NCI-H446 (cell line): ENCODE measurements at regions not wholly inside any gene's neighbourhood (a gene's known extent, or its start where the extent isn't known, plus 50 kb on each side); places are given as distances from the start of the nearest gene placed in this dataset.

Source experiments
- DNase-seq, 2 experiments: peaks; one replicate each; lab custom pipeline; 2025; lab: John Stamatoyannopoulos, UW

DNA sequence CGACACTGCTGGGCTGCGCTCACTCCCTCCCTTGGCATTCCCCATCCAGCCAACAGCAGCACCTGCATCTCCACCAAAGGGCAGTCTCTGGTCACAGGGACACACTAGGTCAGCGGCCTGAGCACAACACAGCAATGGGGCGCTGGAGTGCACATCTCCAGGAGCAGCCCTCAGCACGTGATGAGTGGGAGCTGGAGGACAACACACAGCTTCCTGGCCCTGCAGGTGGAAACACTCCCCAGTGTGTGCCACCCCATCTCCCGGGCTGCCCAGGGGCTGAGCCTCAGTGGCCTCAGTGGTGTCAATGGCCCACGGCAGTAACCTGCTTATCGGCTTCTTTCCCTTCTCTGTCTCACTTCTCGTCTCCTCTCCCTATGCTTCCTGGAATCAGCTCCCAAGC lies 96.8 kb upstream of the VSTM2B start:
- no peak for DNase-seq

DNA sequence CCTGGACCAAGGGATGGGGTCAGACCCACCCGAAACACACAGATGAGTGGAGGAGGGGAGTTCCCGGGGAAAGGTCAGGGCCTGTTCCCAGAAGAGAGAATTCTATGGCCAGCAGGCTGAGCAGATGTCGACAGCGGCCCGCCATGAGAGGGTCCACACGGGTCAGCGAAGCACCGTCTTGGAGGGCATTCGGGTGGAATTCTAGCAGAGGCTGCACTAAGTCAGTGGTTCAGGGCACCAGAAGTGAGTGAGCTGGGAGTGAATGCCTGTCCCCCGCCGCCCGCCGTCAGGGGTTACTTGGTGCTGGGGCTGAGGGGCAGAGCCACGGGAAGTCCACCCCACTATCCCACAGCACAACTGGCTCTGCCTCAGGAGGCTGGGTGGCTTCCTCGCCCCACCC lies 96.2 kb upstream of the VSTM2B start:
- DNase-seq, result no peak

DNA sequence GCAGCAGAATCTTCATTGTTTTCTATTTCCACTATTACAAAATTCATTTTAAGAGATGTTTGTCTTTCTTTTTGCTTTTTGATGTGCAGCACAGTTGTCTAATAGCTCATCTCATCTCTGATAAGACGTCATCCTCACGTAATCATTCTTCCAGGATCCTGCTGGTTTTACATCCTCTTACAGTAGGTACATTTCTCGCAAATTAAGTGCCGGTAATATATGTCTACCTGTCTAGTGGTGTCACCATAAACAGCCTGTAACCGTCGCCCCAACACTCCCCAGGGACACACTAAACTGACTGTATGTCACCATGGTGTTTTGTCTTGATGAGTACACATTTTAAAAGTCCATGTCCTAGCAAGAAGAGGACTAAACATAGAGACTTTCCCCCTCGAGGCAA lies 94.5 kb upstream of the VSTM2B start:
- DNase-seq, result no peak

DNA sequence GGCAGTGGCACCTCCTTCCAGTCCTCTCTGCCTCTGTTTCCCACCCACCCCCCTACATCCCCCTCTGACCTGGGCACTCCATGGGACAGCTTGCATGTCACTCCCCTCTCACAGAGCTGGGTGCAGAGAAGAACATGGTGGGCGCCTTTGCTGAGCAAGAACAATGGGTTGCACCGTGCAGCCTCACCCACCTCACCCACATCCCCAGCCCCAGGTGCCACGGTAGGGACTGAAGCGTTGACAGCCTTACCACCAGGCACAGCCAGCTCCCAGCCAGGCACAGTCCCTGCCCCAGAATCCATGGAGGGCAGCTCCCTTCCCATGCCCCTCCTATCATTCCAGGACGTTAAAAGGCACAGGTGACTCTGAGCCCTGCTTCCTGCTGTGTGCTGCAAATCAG lies 93.1 kb upstream of the VSTM2B start:
- no peak for DNase-seq

DNA sequence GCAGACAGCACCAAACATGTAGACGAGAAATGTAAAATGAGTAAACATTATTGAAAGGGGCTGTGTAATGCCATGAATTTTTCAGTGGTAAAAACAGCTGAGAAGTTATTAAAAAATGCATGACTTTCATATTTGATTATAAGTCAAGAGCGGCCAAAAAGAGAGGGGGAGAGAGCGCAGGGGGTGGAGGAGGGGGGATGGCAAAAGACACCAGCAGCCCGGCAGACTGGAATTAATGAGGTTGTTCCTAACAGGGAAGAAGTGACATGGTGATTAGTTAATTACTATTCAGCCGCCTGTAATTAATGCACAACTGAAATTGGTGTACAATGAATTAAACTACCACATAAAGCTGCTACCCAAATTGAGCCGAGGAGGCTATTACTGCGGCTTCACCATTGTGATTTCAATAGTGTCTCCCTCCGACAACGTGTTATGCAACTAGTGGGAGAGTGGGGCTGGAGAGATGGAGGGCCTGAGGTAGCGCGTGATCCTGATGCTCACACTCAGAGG lies 89.1 kb upstream of the VSTM2B start:
- no peak for DNase-seq

DNA sequence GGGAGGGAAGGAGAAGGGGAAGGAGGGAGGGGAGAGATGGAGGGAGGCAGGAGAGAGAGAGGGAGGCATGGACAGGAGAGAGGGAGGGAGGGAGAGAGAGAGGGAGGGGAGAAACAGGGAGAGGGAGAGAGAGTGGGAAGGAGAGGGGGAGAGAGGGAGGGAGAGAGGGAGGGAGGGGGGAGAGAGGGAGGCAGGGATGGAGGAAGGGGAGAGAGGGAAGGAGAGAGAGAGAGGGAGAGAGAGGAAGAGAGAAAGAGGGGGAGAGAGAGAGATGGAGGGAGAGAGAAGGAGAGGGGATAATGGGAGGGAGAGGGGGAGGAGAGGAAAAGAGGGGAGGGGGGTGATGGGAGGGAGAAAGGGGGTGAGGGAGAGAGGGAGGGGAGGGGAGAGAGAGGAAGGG lies 86.8 kb upstream of the VSTM2B start:
- no peak for DNase-seq

DNA sequence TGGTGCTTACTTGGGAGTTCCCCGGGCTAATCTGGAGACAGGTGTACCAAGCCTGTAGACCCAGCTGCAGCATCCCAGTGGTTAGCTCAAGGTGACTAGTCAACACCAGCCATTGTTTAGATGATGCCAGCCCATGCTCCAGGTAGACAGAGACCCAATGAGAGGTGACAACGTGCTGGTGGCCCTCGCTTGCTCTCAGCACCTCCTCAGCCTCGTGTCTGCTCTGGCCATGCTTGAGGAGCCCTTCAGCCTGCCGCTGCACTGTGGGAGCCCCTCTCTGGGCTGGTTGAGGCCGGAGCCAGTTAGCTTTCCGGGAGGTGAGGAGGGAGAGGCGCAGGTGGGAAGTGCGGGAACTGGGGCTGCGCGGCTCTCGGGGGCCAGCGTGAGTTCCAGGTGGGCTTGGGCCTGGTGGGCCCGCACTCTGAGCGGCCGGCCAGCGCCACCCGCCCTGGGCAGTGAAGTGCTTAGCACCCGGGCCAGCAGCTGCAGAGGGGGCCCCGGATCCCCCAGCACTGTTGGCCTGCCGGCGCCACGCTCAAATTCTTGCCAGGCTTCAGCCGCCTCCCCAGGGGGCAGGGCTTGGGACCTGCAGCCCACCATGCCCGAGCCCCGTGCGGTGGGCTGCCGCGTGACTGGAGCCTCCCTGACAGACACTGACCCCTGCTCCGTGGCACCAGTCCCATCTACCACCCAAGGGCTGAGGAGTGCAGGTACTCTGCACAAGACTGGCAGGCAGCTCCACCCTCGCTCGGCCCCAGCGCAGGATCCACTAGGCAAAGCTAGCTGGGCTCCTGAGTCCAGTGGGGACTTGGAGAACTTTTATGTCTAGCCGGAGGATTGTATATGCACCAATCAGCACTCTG lies 85.9 kb upstream of the VSTM2B start:
- no peak for DNase-seq

DNA sequence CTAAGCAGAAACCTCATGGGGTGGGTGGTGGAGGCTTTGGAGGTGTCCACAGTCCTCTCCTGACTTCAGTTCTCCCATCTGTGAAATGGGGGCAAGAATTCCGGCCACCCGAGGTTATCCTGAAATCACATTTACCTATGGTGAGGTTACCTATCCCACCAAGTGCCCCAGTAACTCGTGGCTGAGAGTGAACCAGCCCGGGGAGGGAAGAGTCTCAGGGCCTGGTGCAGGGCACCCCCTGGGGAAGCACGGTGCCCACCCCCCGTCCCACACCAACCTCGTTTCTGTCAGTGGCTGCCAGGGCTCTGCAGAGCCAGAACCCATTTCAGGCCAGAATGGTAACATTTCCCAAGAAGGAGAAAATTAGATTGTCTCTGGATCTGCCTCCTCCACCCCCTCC lies 83.7 kb upstream of the VSTM2B start:
- DNase-seq, result no peak

DNA sequence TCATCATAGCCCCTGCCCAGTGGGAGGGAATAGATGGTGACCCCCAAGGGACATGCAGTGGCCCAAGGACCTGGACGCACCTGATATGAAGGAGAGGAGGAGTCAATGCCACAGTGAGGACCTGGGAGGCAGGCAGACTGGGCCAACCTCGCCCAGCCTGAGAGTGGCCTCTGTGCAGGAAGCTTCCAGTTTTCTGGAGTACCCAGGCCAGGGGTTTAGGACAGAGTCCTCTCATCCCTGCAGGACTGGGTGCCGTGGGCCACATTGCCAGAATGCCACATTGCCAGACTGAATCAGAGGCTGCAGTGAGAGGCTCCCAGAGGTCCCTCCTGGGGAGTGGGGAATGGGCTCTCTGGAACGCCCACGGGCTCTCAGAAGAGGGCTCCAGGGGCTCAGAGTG lies 82.9 kb upstream of the VSTM2B start:
- no peak for DNase-seq

DNA sequence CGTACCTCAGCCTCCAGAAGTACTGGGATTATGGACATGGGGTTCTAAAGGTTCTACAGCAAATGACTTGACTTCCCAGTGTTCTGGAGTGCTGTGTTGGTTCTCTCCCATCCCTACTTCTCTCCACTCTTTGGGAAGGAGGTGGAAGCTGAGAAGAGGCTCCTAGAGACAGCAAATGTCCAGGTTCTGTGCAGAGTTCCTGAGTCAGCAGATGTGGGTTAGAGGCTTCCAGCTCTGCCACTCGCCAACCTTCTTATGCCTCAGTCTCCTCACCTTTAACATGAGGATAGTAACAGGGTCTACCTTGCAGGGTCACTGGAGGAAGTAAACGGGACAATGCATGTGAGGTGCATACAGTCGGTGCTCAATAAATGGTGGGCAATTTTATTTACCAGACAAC lies 80.5 kb upstream of the VSTM2B start:
- DNase-seq, result no peak

DNA sequence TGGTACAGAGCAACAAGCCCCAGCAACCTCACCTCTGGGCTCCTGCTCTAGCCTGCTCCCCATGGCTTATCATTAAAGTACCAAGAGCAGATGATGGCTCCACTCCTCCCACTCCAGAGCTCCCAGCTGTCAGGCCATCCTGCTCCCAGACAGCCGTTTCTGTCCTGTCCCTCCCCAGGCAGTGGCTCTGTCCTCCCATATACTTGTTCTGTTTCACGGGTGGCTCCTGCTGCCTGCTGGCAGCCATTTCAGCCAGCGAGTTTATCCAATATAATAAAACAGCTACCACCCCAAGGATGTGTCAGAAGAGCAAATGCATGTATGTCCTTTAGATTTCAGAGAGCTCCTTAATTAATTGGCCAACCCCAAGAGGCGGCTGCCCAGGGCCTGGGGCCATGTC lies 79.4 kb upstream of the VSTM2B start:
- DNase-seq, result no peak

DNA sequence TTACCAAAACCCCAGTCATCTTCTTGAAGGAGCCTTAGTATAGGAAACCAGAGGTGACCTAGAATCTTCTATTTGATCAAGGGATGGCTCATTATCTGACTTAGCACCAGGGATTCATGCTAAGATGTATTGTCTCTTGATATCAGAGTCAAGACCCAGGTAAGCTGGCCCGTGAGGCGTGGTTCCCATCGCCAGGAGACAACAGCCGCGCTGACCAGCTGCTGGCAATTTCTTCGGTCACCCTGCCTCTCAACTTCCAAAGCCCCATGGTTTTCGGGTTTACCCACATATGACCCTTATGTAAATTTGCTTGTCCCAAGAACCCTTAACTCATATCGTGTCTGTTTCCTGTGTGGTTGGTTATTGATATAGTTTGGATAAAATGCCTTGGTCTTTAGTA lies 77.7 kb upstream of the VSTM2B start:
- no peak for DNase-seq

DNA sequence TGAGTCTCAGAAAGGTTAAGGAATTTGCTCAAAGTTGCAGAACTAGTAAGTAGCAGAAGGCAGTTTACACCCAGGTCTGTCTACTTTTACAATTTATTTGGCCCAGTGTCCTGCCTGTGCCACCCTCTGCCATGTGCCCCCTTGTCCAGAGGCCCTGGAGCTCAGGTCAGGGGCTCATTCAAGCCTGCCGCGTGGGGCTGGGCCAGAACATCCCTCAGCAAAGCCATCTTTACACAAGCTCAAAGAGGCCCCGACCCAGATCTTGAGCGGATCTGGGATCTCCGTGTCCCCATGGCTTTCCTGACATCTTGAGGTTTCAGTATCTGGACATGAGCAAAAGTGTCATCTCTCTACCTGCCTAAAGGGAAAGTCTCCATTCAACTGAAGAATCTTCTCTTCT lies 76.4 kb upstream of the VSTM2B start:
- DNase-seq, result no peak

DNA sequence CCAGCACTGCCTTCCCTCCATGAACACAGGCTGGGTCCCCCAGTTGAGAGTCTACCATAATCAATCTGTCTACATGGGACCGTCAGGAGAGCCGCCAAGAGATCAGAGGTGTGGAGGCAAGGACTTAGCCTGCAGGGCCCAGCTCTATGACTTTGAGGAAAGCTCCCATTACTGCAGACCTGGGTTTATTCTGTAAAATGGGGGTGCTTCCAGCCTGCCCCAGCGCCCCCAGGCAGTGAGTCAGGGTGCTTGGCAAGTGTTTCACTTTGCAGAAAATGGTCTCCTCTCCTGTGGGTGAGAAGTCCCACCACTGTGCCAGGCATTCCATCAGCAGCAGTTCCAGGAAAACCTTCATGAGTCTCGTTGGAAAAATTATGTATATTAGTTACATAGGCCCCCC lies 75.5 kb upstream of the VSTM2B start:
- DNase-seq, result no peak

DNA sequence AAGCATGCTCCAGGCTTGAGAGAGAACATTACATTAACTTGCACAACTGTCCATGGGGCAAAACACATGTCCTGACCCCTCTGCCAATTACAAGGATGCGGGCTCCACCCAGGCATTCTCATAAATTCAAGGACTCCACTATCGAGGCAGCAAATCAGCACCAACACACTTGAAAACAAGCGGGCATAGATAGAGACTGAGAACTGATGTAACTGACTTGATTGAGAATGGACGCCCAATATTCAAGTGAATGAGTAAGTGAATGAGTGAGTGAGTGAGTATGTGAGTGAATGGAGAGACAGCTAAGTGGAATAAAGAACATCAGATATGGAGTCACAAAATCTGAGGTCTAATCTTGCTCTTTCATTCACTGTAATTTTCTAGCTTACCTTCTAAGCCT lies 75.0 kb upstream of the VSTM2B start:
- DNase-seq, result no peak

DNA sequence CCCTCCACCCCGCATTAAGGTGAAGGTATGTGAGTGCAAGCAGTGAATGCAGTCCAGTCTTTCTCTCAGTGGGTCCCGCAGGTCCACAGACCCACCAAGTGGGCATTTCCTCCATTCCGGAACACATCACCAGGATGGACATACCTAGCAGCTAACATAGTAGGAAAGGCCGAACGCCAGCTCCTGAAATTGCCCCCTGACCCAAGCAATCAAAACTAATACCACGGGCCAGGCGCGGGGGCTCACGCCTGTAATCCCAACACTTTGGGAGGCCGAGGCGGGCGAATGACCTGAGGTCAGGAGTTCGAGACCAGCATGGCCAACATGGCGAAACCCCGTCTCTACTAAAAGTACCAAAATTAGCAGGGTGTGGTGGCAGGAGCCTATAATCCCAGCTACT lies 71.7 kb upstream of the VSTM2B start:
- DNase-seq, result no peak

DNA sequence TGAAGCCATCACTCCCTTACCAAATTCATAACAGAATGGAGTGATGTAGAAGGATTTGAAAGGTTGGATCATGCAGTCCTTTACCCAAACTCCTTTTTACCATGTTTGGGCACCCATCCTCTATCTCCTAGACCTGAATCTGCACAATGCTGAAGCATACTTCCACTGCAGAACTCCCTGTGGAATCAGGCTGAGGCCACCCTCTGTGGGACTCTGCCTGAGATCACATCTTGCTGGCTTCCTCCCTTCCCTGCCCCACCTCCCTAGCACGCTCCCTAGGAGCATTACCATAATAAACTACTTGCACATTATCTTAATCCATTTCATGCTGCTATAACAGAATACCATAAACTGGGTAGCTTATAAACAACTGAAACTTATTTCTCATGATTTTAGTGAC lies 68.4 kb upstream of the VSTM2B start:
- DNase-seq, result no peak

DNA sequence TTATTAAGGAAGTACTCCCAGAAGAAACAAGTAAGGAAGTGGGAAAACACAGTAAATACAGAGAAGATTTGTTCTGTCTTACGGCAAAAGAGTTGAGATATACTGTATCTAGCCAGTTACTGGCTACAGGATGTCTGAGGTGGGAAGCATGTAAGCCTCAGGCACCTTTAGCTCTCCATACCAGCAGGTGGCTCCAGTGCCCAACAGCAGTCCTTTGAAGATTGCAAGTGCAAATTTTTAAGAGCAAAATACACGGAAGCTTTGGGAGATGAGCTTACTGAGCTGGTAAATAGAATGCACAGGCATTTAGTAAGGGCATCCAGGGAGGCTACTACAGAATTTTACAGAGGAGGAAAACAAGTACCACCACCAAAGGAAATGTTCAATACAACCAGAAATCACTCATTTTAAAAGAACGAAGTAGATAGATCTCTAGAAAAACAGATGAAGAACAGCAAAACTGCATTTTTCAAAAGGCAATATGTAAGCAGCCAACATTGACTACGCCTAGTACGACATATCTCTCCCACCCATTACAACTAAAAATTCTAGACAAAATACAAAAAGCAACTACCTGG lies 57.9 kb upstream of the VSTM2B start:
- peak in 1 of 2 experiments; percentile 24 for DNase-seq

DNA sequence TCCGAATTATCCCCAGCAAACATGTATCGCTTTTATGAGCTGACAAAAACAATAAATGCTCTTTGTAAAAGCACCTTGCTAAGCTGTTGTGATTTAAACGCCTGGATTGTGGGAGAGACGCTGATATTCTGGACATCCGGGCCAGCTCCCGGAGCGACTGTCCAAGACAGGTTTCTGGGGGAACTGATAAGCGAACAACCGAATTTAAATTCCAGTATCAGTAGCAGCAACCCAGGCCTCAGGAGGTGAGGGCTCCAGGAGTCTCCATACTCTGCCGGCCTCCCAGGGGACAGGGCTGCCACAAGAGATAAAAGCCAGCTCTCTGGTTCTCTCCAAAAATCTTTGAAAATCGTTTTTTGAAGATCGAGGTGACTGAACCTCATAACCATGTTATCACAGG lies 50.3 kb upstream of the VSTM2B start:
- no peak for DNase-seq
